Ishikawa (cell line): ENCODE measurements at regions not wholly inside any gene's neighbourhood (a gene's known extent, or its start where the extent isn't known, plus 50 kb on each side); places are given as distances from the start of the nearest gene placed in this dataset.
A peak's percentile ranks its signal among the peaks of the same experiment; 100 is the strongest.

Experiments used
- CEBPB ChIP-seq: IDR thresholded peaks from 2 replicates; pipeline ENCODE4 v1.6.1; 2012
- CREB1 ChIP-seq: IDR thresholded peaks from 2 replicates; pipeline ENCODE4 v1.6.1; 2012; ENCODE audit warnings: low read depth
- EGR1 ChIP-seq: IDR thresholded peaks from 2 replicates; pipeline ENCODE4 v1.6.1; 2012
- EP300 ChIP-seq: IDR thresholded peaks from 2 replicates; pipeline ENCODE4 v1.6.1; 2012; ENCODE audit warnings: borderline replicate concordance
- FOXM1 ChIP-seq: IDR thresholded peaks from 2 replicates; pipeline ENCODE4 v1.6.1; 2012; ENCODE audit warnings: low read depth, borderline replicate concordance
- NFIC ChIP-seq: IDR thresholded peaks from 2 replicates; pipeline ENCODE4 v1.6.1; 2012
- RAD21 ChIP-seq: IDR thresholded peaks from 2 replicates; pipeline ENCODE4 v1.6.1; 2012; ENCODE audit warnings: low read depth
- TAF1 ChIP-seq: IDR thresholded peaks from 2 replicates; pipeline ENCODE4 v1.6.1; 2012; ENCODE audit warnings: low read depth, mild to moderate bottlenecking
- TCF12 ChIP-seq: IDR thresholded peaks from 2 replicates; pipeline ENCODE4 v1.6.1; 2012; ENCODE audit warnings: low read depth
- TEAD4 ChIP-seq: IDR thresholded peaks from 2 replicates; pipeline ENCODE4 v1.6.1; 2012
- YY1 ChIP-seq: IDR thresholded peaks from 2 replicates; pipeline ENCODE4 v1.6.1; 2012; ENCODE audit warnings: low read depth
- ZBTB7A ChIP-seq: IDR thresholded peaks from 2 replicates; pipeline ENCODE4 v1.6.1; 2012; ENCODE audit warnings: low read depth
- TF ChIP-seq, protein P1 (sequence below): IDR thresholded peaks from 2 replicates; pipeline ENCODE4 v1.6.1; 2012
- TF ChIP-seq, protein P2 (sequence below): IDR thresholded peaks from 2 replicates; pipeline ENCODE4 v1.6.1; 2012; ENCODE audit warnings: low read depth, mild to moderate bottlenecking
- TF ChIP-seq, protein P3 (sequence below): IDR thresholded peaks from 2 replicates; pipeline ENCODE4 v1.6.1; 2012

DNA sequence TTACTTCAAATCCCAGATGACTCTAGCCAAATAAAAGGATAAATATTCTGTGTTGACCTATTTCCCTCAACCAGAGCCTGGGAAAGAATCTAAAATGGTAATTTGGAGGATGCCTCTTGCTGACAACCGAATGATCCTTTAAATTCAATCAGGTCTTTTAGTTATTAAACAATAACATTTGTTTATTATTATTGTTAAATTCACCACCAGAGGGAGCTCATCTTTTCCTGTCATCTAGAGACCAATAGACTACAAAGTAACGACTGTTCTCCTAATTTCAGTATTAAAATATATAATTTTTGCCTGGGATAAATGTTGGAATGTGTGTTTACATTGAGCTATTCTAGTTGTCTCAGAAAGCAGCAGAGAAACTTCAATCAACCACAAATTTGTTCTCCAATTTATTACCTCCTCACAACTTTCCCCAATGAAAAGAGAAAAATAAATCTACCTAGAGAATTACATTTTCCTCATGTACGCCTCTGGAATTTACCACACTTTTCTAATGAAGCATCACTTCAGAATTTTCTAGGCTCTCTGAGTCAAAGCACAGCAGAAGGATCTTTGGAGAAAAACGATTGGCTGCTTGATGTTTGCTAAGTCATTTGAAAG, 142.7 kb downstream of the SCG2 start:
- TF ChIP-seq, protein P1, sequence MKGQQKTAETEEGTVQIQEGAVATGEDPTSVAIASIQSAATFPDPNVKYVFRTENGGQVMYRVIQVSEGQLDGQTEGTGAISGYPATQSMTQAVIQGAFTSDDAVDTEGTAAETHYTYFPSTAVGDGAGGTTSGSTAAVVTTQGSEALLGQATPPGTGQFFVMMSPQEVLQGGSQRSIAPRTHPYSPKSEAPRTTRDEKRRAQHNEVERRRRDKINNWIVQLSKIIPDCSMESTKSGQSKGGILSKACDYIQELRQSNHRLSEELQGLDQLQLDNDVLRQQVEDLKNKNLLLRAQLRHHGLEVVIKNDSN, result no peak
- TF ChIP-seq RAD21, result peak; percentile 40

DNA sequence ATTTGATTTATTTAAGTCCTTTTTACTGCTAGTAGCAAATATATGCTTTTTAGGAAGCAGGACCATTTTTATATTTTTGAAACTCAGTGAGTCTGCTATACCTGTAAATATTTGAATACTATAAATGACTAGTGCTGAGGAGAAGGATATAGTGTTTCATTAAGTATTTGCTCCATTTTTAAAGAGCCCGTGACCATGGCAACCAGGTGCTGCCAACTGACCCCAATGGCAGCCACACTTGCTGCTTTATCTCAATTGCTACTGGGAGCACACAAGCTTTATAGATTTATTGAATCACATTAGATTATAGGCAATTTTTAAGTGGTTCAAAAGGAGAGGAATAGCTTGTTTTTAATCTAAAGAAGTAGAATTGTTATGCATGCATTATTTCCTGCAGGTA, 142.0 kb downstream of the SCG2 start:
- TF ChIP-seq CEBPB (no peak), YY1 (no peak), NFIC (no peak), TEAD4 (no peak), ZBTB7A (no peak), RAD21 (no peak), FOXM1 (no peak), TCF12 (no peak), EGR1 (no peak), TAF1 (no peak), CREB1 (no peak), EP300 (no peak)
- TF ChIP-seq, protein P1, result no peak
- TF ChIP-seq, protein P2, sequence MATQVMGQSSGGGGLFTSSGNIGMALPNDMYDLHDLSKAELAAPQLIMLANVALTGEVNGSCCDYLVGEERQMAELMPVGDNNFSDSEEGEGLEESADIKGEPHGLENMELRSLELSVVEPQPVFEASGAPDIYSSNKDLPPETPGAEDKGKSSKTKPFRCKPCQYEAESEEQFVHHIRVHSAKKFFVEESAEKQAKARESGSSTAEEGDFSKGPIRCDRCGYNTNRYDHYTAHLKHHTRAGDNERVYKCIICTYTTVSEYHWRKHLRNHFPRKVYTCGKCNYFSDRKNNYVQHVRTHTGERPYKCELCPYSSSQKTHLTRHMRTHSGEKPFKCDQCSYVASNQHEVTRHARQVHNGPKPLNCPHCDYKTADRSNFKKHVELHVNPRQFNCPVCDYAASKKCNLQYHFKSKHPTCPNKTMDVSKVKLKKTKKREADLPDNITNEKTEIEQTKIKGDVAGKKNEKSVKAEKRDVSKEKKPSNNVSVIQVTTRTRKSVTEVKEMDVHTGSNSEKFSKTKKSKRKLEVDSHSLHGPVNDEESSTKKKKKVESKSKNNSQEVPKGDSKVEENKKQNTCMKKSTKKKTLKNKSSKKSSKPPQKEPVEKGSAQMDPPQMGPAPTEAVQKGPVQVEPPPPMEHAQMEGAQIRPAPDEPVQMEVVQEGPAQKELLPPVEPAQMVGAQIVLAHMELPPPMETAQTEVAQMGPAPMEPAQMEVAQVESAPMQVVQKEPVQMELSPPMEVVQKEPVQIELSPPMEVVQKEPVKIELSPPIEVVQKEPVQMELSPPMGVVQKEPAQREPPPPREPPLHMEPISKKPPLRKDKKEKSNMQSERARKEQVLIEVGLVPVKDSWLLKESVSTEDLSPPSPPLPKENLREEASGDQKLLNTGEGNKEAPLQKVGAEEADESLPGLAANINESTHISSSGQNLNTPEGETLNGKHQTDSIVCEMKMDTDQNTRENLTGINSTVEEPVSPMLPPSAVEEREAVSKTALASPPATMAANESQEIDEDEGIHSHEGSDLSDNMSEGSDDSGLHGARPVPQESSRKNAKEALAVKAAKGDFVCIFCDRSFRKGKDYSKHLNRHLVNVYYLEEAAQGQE, result no peak
- TF ChIP-seq, protein P3, sequence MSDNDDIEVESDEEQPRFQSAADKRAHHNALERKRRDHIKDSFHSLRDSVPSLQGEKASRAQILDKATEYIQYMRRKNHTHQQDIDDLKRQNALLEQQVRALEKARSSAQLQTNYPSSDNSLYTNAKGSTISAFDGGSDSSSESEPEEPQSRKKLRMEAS, result no peak

DNA sequence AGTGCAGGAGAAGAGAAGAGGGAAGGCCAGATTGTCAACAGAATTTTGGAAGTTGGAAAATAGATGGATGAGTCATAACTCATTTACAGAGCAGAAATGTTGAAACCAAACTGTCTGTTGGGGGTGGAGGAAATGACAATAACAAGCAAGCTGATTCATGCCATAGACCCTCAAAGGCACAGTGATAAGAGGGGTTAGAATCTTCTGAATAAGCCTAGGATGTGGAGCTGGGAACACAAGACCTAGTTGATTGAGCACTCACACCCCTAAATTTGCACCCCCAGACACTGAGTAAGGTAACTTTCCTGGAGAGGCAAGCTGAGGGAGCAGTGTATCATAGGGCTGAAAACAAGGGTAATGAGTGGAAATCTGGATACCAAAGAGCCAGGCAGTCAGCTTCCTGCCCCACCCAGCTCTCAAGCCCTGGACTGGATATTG, 141.4 kb downstream of the SCG2 start:
- TF ChIP-seq NFIC (no peak), TCF12 (no peak), CEBPB (no peak), CREB1 (no peak), RAD21 (no peak), EP300 (no peak), FOXM1 (no peak)
- TF ChIP-seq, protein P2, result no peak
- TF ChIP-seq, protein P3, result no peak

DNA sequence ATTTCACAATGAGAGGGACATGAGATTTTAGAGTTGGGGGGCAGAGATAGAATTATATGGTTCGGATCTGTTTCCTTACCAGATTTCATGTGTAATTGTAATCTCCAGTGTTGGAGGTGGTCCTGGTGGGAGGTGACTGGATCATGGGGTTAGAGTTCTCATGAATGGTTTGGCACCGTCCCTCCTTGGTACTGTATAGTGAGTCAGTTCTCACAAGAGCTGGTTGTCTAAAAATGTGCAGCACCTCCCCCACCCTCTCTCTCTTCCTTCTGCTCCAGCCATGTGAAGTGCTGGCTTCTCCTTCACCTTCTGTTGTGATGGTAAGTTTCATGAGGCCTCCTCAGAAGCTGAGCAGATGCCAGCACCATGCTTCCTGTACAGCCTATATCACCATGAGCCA, 138.1 kb downstream of the SCG2 start:
- TF ChIP-seq FOXM1 (no peak), EP300 (no peak), YY1 (no peak), RAD21 (no peak), EGR1 (no peak), NFIC (no peak), TCF12 (no peak), CEBPB (no peak), TAF1 (no peak), ZBTB7A (no peak), TEAD4 (no peak), CREB1 (no peak)
- TF ChIP-seq, protein P3, result no peak
- TF ChIP-seq, protein P1, result no peak
- TF ChIP-seq, protein P2, result no peak
